ENCODE measurements at regions not wholly inside any gene's neighbourhood (a gene's known extent, or its start where the extent isn't known, plus 50 kb on each side); places are given as distances from the start of the nearest gene placed in this dataset.
"Not testable (repeated sequence)": the region's sequence is repeated elsewhere in the genome, so short reads cannot be mapped to it uniquely, and the experiment has no call there.

DNA sequence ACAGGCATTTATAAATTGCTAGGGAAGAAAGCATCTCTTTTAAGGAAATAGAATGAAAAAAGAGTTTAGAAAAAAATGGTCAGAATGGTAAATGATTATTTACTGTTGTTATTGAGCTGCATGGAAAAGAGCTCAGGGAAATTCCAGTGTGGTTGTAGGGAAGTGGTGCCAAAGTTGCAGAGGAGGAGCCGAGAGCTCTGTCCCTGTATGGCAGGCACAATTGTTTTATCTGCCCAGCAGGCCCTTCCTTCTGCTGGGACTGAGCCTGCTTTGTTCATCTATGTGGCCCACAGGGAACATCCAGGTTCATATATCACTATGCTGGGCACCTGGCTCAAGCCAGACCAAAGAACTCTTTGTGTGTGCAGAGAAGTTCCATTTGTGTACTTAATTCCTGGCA, 80.8 kb upstream of the AGAP1 start:
- DNase-seq = no peak

GRCh38 chr2:235414422-235414821, 79.4 kb upstream of the AGAP1 start:
- DNase-seq = peak; percentile 99

GRCh38 chr2:235416858-235417499, 76.9 kb upstream of the AGAP1 start:
- peak; percentile 63 for DNase-seq

DNA sequence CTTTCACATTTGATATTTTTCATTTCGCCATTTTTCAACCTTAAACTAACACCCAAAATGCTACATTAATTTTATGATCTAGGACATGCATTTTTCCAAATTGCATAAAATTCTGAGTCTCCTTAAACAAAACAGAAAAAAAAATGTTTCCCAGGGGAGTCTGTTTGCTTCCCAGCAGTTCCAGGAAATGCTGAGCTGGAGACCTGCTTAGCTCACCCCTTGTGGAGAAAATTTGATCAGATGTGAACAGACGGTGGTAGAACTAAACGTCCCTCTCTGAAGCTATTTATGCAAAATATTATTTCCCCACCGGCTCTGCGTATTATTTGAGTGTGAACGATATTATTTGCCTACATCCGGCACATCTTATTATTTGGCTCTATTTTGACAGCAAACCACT, 74.9 kb upstream of the AGAP1 start:
- no peak for DNase-seq

- DNase-seq = no peak
Measured at GRCh38 chr2:235419996-235420395, 73.8 kb upstream of the AGAP1 start.

DNA sequence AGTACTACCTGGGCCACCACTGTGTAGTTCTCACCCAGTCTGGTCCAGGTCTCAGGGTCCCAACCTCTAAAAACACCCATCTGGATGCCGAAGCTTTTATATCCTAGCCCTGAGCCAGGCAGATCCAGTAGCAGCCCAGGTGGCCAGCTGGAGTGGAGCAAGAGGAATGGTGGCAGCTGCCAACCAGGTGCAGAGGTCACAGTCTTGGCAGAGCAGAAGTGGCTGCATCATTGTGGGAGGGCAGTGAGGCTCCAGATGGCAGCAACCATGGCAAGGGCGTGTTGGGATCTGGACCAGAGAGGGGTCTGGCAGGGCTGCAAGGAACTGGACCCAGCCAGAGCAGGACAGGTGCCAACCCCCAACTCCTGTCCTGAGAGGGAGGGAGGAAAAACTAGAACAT, 72.2 kb upstream of the AGAP1 start:
- DNase-seq = peak; percentile 48

GRCh38 chr2:235430366-235431083, 63.3 kb upstream of the AGAP1 start:
- no peak for DNase-seq

DNA sequence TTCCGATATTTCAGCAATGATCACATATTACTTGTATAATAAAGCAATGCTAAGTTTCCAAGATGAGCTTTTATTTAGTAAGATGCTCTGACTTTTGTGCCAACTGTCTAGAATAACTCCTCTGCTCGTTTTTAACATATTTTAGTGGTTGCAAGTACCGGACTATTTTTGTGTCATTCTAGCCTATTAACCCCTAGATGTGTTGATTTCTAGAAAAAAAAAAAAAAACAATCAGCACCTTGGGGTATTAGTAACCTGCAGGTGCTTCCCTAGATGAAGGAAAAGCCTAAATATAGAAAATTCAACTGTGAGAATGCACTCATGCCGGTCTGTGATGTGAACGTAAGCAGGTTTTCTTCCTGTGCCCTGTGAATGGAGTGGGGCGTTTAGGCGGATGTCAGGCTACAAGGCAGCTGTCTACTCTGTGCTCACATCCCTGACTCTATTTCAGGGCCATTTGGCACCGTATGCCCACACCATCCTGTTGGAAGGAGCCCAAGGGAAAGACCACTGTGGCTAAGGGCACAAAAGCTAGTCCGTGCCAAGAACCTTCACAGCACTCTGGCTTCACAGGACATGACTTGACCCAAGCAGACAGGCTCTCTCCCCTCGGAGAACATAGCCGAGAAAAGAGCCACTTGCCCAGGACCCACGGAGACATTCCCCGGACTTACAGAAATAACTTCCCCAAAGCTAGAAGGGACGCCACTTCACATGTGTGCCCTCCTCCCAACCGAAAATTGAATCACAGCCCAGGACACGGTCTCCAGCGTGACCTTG, 60.9 kb upstream of the AGAP1 start:
- peak; percentile 58 for DNase-seq

DNA sequence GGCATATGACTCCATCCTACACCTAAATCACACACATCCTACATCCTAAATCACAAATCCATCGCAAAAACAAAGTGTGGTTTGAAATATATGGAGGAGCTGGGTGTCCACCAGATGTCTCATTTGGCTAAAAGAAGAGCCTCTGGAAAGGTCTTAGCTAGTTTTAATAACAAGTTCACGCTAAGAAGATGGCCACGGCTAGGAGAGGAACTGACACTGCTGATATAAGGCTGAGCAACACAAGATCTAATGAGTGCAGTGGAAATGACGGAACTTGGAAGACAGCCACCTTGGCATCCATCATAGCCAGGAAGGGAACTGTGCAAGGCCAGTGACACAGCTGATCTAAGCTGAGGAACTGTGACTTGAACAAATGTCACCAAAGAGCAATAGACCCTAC, 60.0 kb upstream of the AGAP1 start:
- peak; percentile 71 for DNase-seq

- no peak for DNase-seq
Measured at GRCh38 chr2:235439959-235440662, 53.7 kb upstream of the AGAP1 start.

DNA sequence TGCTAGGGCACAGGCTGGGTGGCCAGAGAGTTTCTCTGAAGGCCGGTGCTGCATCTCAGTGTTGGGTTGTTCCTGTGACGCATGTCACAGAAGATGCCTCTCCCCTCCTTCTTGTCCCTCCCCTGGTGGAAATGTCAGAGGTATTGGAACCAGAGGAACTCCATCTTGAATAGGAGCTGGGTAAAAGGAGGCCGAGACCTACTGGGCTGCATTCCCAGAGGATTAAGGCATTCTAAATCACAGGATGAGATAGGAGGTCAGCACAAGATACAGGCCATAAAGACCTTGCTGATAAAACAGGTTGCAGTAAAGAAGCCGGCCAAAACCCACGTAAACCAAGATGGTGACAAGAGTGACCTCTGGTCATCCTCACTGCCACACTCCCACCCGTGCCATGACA, 50.3 kb upstream of the AGAP1 start:
- not testable (repeated sequence) for DNase-seq

Measured in NCI-H2029 (cell line).